WTC11 (cell line): ENCODE measurements at regions not wholly inside any gene's neighbourhood (a gene's known extent, or its start where the extent isn't known, plus 50 kb on each side); places are given as distances from the start of the nearest gene placed in this dataset.

Experiments
- ATAC-seq: fragments of 200-7000 bp; cut with Tn5 transposase; 2 replicates; pipeline ENCODE4 v1.10.0; 2021; ENCODE audit warnings: mild to moderate bottlenecking, moderate library complexity
- CTCF ChIA-PET: fragments of 300-600 bp; sonication (Branson Sonifier 250); formaldehyde crosslinking; loops from one replicate; lab custom pipeline; 2021; ENCODE audit warnings: antibody characterized with exemption; lab: Charles Lee
- POLR2A ChIA-PET: fragments of 350-600 bp; sonication (Branson Sonifier 250); formaldehyde crosslinking; loops from one replicate; lab custom pipeline; 2021; ENCODE audit warnings: antibody characterized with exemption; lab: Charles Lee
- DNase-seq: peaks from one replicate; pipeline ENCODE4 v3.0.0; 2021; ENCODE audit warnings: low spot score
- H3K27ac Mint-ChIP-seq: 2 replicates; pipeline ENCODE4 v1.8.0; 2021; ENCODE audit warnings: mixed read lengths
- H3K27me3 Mint-ChIP-seq: 2 replicates; pipeline ENCODE4 v1.8.0; 2021; ENCODE audit warnings: low read depth, mild to moderate bottlenecking, moderate library complexity, mixed read lengths
- H3K36me3 Mint-ChIP-seq: 2 replicates; pipeline ENCODE4 v1.8.0; 2021; ENCODE audit warnings: mixed read lengths
- H3K4me1 Mint-ChIP-seq: 2 replicates; pipeline ENCODE4 v1.8.0; 2022; ENCODE audit warnings: mixed read lengths
- H3K4me3 Mint-ChIP-seq: 2 replicates; pipeline ENCODE4 v1.8.0; 2021; ENCODE audit warnings: mild to moderate bottlenecking, moderate library complexity, mixed read lengths
- H3K9me3 Mint-ChIP-seq: 2 replicates; pipeline ENCODE4 v1.8.0; 2021; ENCODE audit warnings: mixed read lengths
- ATF3 ChIP-seq: sonication (generic); formaldehyde crosslinking; conservative IDR thresholded peaks from 2 replicates; pipeline ENCODE4 v1.8.1; 2022; ENCODE audit warnings: mild to moderate bottlenecking, missing genetic modification reagents
- IRF2 ChIP-seq: sonication (generic); formaldehyde crosslinking; IDR thresholded peaks from 2 replicates; pipeline ENCODE4 v1.8.0; 2022; ENCODE audit warnings: low read depth, missing genetic modification reagents, borderline replicate concordance
- NR2C2 ChIP-seq: sonication (generic); formaldehyde crosslinking; IDR thresholded peaks from 2 replicates; pipeline ENCODE4 v1.8.0; 2022; ENCODE audit warnings: mild to moderate bottlenecking, missing genetic modification reagents
- SMAD4 ChIP-seq: sonication (generic); formaldehyde crosslinking; IDR thresholded peaks from 2 replicates; pipeline ENCODE4 v1.8.0; 2022; ENCODE audit warnings: mild to moderate bottlenecking, missing genetic modification reagents
- SOX15 ChIP-seq: fragments of 250-450 bp; sonication (Bioruptor Pico); IDR thresholded peaks from 2 replicates; pipeline ENCODE4 v1.9.0; 2021; ENCODE audit warnings: mild to moderate bottlenecking
- USF2 ChIP-seq: sonication (generic); formaldehyde crosslinking; IDR thresholded peaks from 2 replicates; pipeline ENCODE4 v1.8.1; 2023; ENCODE audit warnings: mild to moderate bottlenecking, missing genetic modification reagents, moderate library complexity
- ZSCAN18 ChIP-seq: fragments of 250-450 bp; sonication (Bioruptor Pico); IDR thresholded peaks from 2 replicates; pipeline ENCODE4 v2.1.2; 2022; ENCODE audit warnings: mild to moderate bottlenecking, moderate library complexity
- TF ChIP-seq, protein P1 (sequence below): fragments of 250-450 bp; sonication (Bioruptor Pico); IDR thresholded peaks from 2 replicates; pipeline ENCODE4 v1.9.0; 2021; ENCODE audit warnings: mild to moderate bottlenecking
- TF ChIP-seq, protein P2 (sequence below): fragments of 250-450 bp; sonication (Bioruptor Pico); IDR thresholded peaks from 2 replicates; pipeline ENCODE4 v1.9.0; 2021; ENCODE audit warnings: moderate library complexity, mild to moderate bottlenecking, inconsistent platforms, borderline replicate concordance
- TF ChIP-seq, protein P3 (sequence below): sonication (generic); formaldehyde crosslinking; IDR thresholded peaks from 2 replicates; pipeline ENCODE4 v1.8.0; 2023; ENCODE audit warnings: missing genetic modification reagents
- TF ChIP-seq, protein P4 (sequence below): sonication (generic); formaldehyde crosslinking; IDR thresholded peaks from 2 replicates; pipeline ENCODE4 v1.8.0; 2022; ENCODE audit warnings: mild to moderate bottlenecking, missing genetic modification reagents
- TF ChIP-seq, protein P5 (sequence below): fragments of 250-450 bp; sonication (Bioruptor Pico); IDR thresholded peaks from 2 replicates; pipeline ENCODE4 v1.8.0; 2021; ENCODE audit warnings: mild to moderate bottlenecking

DNA sequence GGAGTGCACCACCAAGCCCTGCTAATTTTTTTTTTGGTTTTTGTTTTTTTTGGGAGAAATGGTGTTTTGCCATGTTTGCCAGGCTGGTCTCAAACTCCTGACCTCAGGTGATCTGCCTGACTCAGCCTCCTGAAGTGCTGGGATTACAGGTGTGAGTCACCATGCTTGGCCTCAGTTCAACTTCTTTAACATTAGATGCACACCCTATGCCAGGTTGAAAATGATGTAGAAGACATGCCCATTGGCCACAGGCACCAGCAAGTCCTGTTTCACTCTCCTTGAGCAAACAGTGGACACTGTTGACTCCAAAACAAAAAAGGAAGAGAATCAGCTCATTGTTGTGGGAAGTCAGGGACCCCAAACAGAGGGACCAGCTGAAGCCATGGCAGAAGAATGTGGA is 1205.3 kb downstream of the REEP3 start:
- TF ChIP-seq ATF3, result no peak
- TF ChIP-seq IRF2 (CRISPR knock-in tag), result no peak
- TF ChIP-seq, protein P1, sequence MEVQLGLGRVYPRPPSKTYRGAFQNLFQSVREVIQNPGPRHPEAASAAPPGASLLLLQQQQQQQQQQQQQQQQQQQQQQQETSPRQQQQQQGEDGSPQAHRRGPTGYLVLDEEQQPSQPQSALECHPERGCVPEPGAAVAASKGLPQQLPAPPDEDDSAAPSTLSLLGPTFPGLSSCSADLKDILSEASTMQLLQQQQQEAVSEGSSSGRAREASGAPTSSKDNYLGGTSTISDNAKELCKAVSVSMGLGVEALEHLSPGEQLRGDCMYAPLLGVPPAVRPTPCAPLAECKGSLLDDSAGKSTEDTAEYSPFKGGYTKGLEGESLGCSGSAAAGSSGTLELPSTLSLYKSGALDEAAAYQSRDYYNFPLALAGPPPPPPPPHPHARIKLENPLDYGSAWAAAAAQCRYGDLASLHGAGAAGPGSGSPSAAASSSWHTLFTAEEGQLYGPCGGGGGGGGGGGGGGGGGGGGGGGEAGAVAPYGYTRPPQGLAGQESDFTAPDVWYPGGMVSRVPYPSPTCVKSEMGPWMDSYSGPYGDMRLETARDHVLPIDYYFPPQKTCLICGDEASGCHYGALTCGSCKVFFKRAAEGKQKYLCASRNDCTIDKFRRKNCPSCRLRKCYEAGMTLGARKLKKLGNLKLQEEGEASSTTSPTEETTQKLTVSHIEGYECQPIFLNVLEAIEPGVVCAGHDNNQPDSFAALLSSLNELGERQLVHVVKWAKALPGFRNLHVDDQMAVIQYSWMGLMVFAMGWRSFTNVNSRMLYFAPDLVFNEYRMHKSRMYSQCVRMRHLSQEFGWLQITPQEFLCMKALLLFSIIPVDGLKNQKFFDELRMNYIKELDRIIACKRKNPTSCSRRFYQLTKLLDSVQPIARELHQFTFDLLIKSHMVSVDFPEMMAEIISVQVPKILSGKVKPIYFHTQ (CRISPR knock-in tag), result no peak

GRCh38 chr10:64731016-64731415 is 1209.8 kb downstream of the REEP3 start:
- TF ChIP-seq ATF3, result no peak
- TF ChIP-seq, protein P2, sequence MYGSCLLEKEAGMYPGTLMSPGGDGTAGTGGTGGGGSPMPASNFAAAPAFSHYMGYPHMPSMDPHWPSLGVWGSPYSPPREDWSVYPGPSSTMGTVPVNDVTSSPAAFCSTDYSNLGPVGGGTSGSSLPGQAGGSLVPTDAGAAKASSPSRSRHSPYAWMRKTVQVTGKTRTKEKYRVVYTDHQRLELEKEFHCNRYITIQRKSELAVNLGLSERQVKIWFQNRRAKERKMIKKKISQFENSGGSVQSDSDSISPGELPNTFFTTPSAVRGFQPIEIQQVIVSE, result no peak
- no peak for DNase-seq
- no peak for ATAC-seq
- peaks cover 5% of the 10 kb centered on the region; the same call in 1 of the 2 replicates for H3K27me3 Mint-ChIP-seq
- peaks cover 15% of the 10 kb centered on the region for H3K4me1 Mint-ChIP-seq
- ChIA-PET POLR2A (no interaction called here), CTCF (interaction anchor here (1.1 kb wide), 1 partner anchor 690 kb away, joined by 3 read pairs; no protein-coding TSS in a partner anchor)
- H3K27ac Mint-ChIP-seq, result no peak overlapping the region
- peaks cover 33% of the 10 kb centered on the region for H3K9me3 Mint-ChIP-seq
- H3K36me3 Mint-ChIP-seq, result peaks cover 28% of the 10 kb centered on the region
- no peak overlapping the region for H3K4me3 Mint-ChIP-seq

More for the DNA sequence above, 1205.3 kb downstream of the REEP3 start:
- no peaks in the 10 kb centered on the region for H3K27me3 Mint-ChIP-seq
- H3K4me3 Mint-ChIP-seq, result no peak overlapping the region
- peaks cover 25% of the 10 kb centered on the region for H3K36me3 Mint-ChIP-seq
- peaks cover 33% of the 10 kb centered on the region for H3K9me3 Mint-ChIP-seq
- CTCF ChIA-PET, result no interaction called here
- DNase-seq, result no peak
- H3K4me1 Mint-ChIP-seq, result no peaks in the 10 kb centered on the region
- no peak for ATAC-seq
- H3K27ac Mint-ChIP-seq, result no peak overlapping the region
- POLR2A ChIA-PET, result no interaction called here

DNA sequence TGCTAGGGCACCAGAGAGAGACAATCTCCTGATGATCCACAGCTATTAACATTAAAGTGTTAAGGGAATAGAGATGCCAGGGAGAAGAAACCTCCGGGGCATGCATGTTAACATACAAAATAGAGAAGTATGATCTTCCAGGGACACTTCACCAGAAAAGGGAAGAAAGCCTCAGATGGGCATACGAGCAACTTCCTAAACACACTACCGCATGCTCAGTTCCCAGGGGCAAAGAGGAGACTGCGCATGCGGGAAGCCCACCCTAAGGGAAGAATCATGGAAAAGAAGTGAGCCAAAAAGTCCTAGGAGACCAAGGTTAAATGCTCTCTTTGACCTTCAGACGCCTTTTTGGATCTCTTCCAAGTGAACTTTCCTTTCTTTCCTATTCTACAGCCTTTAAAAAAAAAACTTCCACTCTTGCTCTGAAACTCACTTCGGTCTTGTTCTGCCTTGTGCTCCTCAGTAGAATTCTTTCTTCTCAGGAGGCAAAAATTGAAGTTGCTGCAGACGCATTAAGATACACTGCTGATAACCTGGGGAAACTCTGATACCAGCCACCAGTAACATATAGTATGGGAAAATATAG is 1211.3 kb downstream of the REEP3 start:
- Mint-ChIP-seq H3K27ac (no peak overlapping the region), H3K4me3 (no peak overlapping the region), H3K27me3 (peaks cover 5% of the 10 kb centered on the region; the same call in 1 of the 2 replicates), H3K36me3 (peaks cover 34% of the 10 kb centered on the region), H3K4me1 (peaks cover 15% of the 10 kb centered on the region), H3K9me3 (peaks cover 36% of the 10 kb centered on the region)
- DNase-seq (no peak), ATAC-seq (no peak)
- ChIA-PET CTCF (no interaction called here), POLR2A (no interaction called here)
- TF ChIP-seq USF2 (CRISPR knock-in tag) (no peak), SOX15 (CRISPR knock-in tag) (no peak), ZSCAN18 (CRISPR knock-in tag) (no peak), SMAD4 (CRISPR knock-in tag) (no peak), NR2C2 (no peak), IRF2 (CRISPR knock-in tag) (no peak)
- TF ChIP-seq, protein P3, sequence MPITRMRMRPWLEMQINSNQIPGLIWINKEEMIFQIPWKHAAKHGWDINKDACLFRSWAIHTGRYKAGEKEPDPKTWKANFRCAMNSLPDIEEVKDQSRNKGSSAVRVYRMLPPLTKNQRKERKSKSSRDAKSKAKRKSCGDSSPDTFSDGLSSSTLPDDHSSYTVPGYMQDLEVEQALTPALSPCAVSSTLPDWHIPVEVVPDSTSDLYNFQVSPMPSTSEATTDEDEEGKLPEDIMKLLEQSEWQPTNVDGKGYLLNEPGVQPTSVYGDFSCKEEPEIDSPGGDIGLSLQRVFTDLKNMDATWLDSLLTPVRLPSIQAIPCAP (CRISPR knock-in tag), result no peak
- TF ChIP-seq, protein P4, sequence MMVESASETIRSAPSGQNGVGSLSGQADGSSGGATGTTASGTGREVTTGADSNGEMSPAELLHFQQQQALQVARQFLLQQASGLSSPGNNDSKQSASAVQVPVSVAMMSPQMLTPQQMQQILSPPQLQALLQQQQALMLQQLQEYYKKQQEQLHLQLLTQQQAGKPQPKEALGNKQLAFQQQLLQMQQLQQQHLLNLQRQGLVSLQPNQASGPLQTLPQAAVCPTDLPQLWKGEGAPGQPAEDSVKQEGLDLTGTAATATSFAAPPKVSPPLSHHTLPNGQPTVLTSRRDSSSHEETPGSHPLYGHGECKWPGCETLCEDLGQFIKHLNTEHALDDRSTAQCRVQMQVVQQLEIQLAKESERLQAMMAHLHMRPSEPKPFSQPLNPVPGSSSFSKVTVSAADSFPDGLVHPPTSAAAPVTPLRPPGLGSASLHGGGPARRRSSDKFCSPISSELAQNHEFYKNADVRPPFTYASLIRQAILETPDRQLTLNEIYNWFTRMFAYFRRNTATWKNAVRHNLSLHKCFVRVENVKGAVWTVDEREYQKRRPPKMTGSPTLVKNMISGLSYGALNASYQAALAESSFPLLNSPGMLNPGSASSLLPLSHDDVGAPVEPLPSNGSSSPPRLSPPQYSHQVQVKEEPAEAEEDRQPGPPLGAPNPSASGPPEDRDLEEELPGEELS, result no peak
- TF ChIP-seq, protein P5, sequence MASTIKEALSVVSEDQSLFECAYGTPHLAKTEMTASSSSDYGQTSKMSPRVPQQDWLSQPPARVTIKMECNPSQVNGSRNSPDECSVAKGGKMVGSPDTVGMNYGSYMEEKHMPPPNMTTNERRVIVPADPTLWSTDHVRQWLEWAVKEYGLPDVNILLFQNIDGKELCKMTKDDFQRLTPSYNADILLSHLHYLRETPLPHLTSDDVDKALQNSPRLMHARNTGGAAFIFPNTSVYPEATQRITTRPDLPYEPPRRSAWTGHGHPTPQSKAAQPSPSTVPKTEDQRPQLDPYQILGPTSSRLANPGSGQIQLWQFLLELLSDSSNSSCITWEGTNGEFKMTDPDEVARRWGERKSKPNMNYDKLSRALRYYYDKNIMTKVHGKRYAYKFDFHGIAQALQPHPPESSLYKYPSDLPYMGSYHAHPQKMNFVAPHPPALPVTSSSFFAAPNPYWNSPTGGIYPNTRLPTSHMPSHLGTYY, result no peak
